Testis (tissue), 2 donors: ENCODE measurements at regions not wholly inside any gene's neighbourhood (a gene's known extent, or its start where the extent isn't known, plus 50 kb on each side); places are given as distances from the start of the nearest gene placed in this dataset.

Source experiments
- CTCF ChIP-seq, 3 experiments: fragments of 450-650 bp in 2 of 3; fragments of 200-600 bp in 1 of 3; sonication (generic) in 1 of 3; IDR thresholded peaks; one replicate each; pipeline ENCODE4 v1.5.1; 2016 to 2019; ENCODE audit warnings: antibody characterized with exemption in 3 of 3, mild to moderate bottlenecking in 2 of 3, moderate library complexity in 1 of 3
- POLR2A ChIP-seq: fragments of 450-650 bp; IDR thresholded peaks from one replicate; pipeline ENCODE4 v1.6.1; 2017; ENCODE audit warnings: antibody characterized with exemption, mild to moderate bottlenecking, moderate library complexity

GRCh38 chr14:98959410-98959809 is 312.6 kb downstream of the BCL11B start:
- TF ChIP-seq CTCF (IDR thresholded peaks at IDR 0.05) (no peak), POLR2A (no peak)
